ENCODE measurements at regions not wholly inside any gene's neighbourhood (a gene's known extent, or its start where the extent isn't known, plus 50 kb on each side); places are given as distances from the start of the nearest gene placed in this dataset.

DNA sequence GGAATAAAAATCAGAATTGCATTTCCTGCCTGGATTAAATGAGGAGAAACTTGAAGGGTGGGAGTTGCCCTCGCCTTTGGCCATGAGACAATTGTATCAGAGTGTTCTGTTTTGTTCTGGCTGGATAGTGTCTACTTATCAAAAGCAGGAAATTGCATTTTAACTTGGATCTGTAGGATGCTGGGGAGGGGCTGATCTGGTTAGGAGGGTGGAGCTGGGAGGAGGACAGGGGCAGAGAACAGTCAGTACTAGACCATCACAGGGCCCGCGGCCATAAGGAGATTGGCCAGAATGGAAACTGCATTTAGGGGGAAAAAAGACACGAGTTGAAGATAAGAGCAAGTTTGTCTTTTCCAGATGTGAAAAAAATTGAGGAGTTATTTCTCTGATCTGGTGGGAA, 199.1 kb upstream of the POU3F3 start:
- peak overlapping the region in 1 of 3 donors; percentile 55 for H3K27ac Mint-ChIP-seq
- peaks cover 0 to 4% (median 0%) of the 10 kb centered on the region in 3 donors for H3K4me1 Mint-ChIP-seq
- no peak overlapping the region for H3K4me3 Mint-ChIP-seq
- H3K9me3 Mint-ChIP-seq: peaks cover 0 to 4% (median 3%) of the 10 kb centered on the region in 3 donors
- H3K36me3 Mint-ChIP-seq: peaks cover 2% of the 10 kb centered on the region
- peaks cover 7% of the 10 kb centered on the region for H3K27me3 Mint-ChIP-seq

DNA sequence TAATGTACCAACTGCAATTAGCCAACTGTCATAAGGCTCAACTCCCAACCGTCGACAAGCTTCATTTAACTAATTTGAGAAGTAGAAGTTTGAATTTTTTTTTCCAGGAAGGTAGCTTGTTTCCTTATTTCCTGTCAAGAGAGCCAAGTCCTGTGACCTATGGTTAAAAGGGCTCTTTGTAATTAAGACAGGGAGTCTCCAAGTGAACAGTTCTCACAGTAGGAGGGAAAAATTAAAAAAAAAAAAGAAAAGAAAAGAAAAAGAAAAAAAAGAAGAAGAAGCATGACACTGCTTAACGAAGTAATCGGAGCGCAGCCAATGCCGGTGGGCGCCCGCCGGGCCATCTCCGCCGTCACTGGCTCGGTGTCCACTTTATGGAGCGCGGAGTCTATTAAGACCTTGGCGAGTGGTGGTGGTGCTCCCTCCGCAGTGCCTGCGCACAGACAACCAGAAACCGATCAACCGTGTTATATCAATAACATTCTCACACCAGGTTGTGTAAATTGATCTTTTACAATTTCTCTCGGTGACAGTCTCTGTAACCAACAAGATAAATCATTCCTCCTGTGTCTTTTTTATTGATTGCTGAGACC, 197.2 kb upstream of the POU3F3 start:
- no peak overlapping the region for H3K27ac Mint-ChIP-seq
- H3K9me3 Mint-ChIP-seq: peaks cover 0 to 3% (median 0%) of the 10 kb centered on the region in 3 donors
- peaks cover 0 to 4% (median 0%) of the 10 kb centered on the region in 3 donors for H3K4me1 Mint-ChIP-seq
- no peak overlapping the region for H3K4me3 Mint-ChIP-seq
- peaks cover 10% of the 10 kb centered on the region for H3K27me3 Mint-ChIP-seq
- peaks cover 2% of the 10 kb centered on the region for H3K36me3 Mint-ChIP-seq

DNA sequence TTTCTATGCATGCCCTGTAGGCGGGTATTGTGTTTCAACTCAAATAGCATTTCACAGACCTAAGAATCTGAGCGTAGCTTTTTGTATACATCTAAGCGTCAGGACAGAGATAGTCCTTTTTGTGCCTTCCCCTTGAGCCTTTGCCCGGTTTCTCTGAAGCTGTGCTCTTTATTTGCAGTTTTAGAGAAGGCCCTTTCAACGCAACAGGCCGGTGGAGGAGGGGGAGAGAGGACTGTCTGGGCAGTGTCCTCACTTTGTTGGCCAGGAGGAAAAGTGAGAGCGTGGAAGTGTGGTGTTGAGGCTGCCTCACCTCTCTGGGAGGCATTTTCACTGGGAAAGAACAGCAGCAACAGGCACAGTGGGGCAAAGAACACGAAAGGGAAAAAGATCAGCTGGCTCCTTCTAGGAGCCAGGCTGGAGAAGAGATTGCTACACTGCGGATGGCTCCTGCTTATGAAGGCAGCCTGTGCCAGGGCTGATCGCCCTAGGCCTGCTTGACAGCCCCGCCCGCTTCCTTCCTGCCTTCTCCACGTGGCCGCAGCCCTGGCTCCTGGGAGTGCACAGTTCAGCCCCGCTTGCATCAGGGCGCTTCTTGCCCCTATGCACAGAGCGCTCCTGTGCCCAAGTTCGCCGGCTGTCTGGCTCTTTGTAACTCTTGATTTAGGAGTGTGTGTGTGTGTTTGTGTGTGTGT, 195.6 kb upstream of the POU3F3 start:
- Mint-ChIP-seq H3K27ac (no peak overlapping the region), H3K4me3 (no peak overlapping the region), H3K9me3 (peaks cover 0 to 3% (median 0%) of the 10 kb centered on the region in 3 donors), H3K27me3 (peaks cover 10% of the 10 kb centered on the region), H3K4me1 (peaks cover 0 to 4% (median 0%) of the 10 kb centered on the region in 3 donors), H3K36me3 (peaks cover under 1% of the 10 kb centered on the region)

DNA sequence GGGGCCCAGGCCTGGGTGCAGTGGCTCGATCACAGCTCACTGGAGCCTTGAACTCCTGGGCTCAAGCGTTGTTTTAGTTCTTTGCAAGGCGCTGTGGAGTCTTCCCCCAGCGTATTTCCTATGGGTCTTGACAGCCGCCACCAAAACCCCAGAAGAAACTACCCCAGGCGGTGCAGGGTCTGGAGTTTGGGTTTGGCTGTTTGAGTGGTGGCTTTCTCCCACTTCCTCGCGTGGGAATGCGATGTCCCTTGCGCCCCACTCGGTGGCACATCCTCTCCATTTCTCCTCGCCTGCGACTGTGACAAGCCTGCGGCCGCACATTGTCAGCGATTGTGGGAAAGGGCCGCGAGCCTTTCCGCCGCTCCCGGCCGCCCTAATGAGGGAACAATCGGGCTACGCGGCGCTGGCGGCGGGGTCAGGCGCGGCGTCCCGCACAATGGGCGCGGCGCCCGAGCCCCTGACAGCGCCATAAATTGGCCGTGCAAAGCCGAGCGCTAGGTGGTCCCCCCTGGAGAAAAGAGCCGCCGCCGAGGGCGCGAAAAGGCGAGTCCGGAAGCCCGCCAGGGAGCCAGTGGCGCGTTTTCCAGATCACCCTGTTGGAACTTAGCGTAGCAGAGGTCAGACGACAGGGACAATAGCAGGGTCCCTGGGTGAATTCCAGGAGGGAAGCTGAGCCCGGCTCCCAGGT, 194.9 kb upstream of the POU3F3 start:
- H3K4me1 Mint-ChIP-seq: peaks cover 0 to 4% (median 0%) of the 10 kb centered on the region in 3 donors
- H3K27me3 Mint-ChIP-seq: peaks cover 8% of the 10 kb centered on the region
- no peaks in the 10 kb centered on the region for H3K36me3 Mint-ChIP-seq
- H3K4me3 Mint-ChIP-seq: no peak overlapping the region
- H3K27ac Mint-ChIP-seq: no peak overlapping the region
- H3K9me3 Mint-ChIP-seq: peaks cover 0 to under 1% (median 0%) of the 10 kb centered on the region in 3 donors

DNA sequence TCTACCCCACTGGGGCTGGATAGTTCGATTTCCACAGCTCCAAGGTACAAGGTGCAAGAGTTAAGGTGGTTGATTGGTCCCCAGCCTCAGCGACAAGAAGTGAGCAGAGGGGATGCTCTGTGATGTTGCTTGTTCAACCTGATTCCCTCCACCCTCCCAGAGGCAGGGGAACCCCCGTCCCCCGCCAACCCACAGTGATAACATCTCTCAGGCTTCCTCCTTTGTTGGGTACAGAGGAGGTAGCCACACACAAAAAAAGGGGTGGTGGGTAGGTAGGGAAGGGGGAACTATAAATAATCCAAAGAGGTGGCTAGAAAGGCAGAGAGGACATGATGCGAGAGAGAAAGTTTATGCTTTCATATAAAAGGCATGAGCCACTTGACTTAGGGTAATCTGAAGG, 192.9 kb upstream of the POU3F3 start:
- Mint-ChIP-seq H3K36me3 (no peaks in the 10 kb centered on the region), H3K4me3 (no peak overlapping the region), H3K9me3 (peaks cover 0 to 2% (median 0%) of the 10 kb centered on the region in 3 donors), H3K4me1 (peaks cover 0 to 4% (median 0%) of the 10 kb centered on the region in 3 donors), H3K27me3 (peaks cover 6% of the 10 kb centered on the region), H3K27ac (no peak overlapping the region)

DNA sequence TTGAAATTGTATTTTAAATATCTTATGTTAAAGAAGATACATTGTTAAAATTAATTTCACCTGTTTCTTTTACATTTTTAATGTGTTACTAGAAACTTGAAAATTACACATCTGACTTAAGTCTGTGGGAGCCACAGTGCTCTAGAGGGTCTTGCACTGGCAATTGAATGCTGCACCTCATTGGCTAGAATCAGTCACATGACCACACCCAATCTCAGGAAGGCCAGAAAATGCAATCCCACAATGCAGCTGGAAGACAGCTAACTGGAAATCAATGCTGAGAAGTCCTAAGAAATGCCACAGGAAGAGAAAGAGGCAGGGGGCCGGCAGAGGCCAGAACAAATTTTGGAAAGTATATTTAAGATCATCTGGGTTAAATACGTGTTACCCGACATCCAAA, 189.2 kb upstream of the POU3F3 start:
- Mint-ChIP-seq H3K27ac (no peak overlapping the region), H3K9me3 (peaks cover 0 to 2% (median 2%) of the 10 kb centered on the region in 3 donors), H3K4me1 (no peaks in the 10 kb centered on the region), H3K36me3 (no peaks in the 10 kb centered on the region), H3K4me3 (no peak overlapping the region), H3K27me3 (peaks cover 4% of the 10 kb centered on the region)

DNA sequence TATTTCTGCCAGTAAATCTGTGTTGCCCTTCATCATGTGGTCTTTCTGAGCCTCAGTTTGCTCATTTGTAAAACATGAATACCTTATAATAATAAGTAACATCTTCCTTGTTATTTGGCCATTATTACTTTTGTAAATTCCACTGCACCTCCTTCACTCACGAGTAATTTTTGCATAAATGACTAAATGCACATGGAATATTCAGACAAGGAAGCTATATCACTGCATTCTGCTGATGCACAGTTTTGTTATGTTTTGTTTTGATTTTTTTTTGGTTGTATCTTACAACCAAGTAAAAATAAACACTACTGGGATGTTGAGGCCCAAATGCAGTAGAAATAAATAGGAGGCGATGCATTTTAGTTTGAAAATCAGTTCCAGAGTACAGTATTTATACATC, 185.3 kb upstream of the POU3F3 start:
- no peaks in the 10 kb centered on the region for H3K36me3 Mint-ChIP-seq

DNA sequence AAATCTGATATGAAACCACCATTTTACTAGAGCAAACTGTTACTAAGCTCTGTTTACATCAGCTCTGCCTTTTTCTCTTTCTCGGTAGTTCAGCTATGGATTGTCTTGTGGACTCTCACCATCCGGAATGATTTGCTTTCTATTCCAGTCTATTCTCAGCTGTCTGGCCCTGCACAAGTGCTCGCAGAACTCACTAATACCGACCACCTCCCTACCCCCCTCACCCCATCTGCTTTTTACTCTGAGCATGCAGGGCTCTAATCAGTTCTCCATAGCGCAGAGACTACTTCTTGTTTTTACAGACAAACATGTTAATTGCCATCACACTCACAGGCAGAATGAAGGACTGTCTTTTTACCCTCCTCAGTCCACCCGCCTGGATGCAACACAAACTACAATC, 180.7 kb upstream of the POU3F3 start:
- H3K4me1 Mint-ChIP-seq: no peaks in the 10 kb centered on the region
- peaks cover 0 to 6% (median 2%) of the 10 kb centered on the region in 3 donors for H3K9me3 Mint-ChIP-seq
- H3K27me3 Mint-ChIP-seq: no peaks in the 10 kb centered on the region
- no peak overlapping the region for H3K27ac Mint-ChIP-seq
- no peaks in the 10 kb centered on the region for H3K36me3 Mint-ChIP-seq
- H3K4me3 Mint-ChIP-seq: no peak overlapping the region

More for the DNA sequence above, 185.3 kb upstream of the POU3F3 start:
- Mint-ChIP-seq H3K27me3 (no peaks in the 10 kb centered on the region), H3K9me3 (peaks cover 0 to 2% (median 2%) of the 10 kb centered on the region in 3 donors), H3K4me3 (no peak overlapping the region), H3K4me1 (no peaks in the 10 kb centered on the region), H3K27ac (no peak overlapping the region)

DNA sequence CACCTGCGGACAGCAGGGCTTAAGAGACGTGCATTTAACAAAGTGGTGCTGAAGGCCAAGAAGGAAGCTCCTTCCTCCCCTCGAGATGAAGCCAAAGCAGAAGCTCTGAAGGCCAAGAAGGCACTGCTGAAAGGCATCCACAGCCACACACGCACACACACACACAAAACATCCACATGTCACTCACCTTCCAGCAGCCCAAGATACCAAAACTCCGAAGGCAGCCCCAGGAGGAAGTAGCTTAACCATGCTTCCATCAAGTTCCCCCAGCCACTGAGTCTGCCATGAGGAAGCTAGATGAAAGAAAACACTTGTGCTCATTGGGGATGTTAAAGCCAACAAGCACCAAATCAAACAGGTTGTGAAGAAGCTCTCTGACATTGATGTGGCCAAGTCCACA, 175.7 kb upstream of the POU3F3 start:
- Mint-ChIP-seq H3K9me3 (peaks cover 0 to 4% (median 2%) of the 10 kb centered on the region in 3 donors), H3K27ac (no peak overlapping the region), H3K27me3 (no peaks in the 10 kb centered on the region), H3K4me3 (no peak overlapping the region), H3K4me1 (no peaks in the 10 kb centered on the region), H3K36me3 (no peaks in the 10 kb centered on the region)

DNA sequence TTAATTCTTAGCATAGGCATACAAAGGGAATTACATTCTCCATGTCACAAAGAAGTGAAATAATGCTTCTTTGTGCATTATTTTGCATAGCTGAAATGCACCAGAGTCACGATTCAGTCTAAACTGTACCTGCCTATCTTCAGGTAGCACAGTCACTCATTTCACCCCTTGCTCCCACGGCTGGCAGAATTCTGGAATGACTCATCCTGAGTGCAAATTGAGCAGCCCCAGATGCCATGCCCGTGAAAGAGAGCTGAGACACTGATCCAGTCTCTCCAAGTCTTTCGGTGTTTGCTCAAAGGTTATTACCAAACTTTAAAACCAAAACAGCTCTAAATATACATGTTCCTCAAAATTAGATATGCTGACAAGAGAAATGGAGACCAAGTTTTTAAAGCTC, 168.3 kb upstream of the POU3F3 start:
- Mint-ChIP-seq H3K27me3 (no peaks in the 10 kb centered on the region), H3K36me3 (peaks cover 3% of the 10 kb centered on the region)

DNA sequence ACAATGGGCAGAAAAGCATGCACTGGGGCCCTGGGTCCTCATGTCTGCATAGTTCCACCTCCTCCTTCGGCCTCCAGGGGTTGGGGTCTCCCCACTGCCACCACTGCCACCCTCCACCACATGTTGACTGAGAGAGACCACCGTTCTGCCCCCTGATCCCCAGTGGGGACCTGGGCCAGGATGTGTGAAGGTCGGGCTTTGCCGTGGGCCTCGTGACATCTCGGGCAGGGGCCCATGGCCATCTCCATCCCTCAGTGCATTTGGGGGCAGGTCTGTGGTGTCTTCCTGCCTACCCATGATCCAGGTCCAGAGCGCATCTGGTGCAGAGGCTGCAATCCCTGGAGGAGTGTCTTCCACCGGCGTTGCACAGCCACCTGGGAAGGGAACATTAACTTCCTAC, 166.8 kb upstream of the POU3F3 start:
- Mint-ChIP-seq H3K4me3 (no peak overlapping the region), H3K27me3 (no peaks in the 10 kb centered on the region), H3K27ac (no peak overlapping the region), H3K36me3 (peaks cover 3% of the 10 kb centered on the region), H3K9me3 (no peaks in the 10 kb centered on the region), H3K4me1 (no peaks in the 10 kb centered on the region)

More for the DNA sequence above, 168.3 kb upstream of the POU3F3 start:
- Mint-ChIP-seq H3K9me3 (no peaks in the 10 kb centered on the region), H3K4me3 (no peak overlapping the region), H3K27ac (no peak overlapping the region), H3K4me1 (no peaks in the 10 kb centered on the region)

DNA sequence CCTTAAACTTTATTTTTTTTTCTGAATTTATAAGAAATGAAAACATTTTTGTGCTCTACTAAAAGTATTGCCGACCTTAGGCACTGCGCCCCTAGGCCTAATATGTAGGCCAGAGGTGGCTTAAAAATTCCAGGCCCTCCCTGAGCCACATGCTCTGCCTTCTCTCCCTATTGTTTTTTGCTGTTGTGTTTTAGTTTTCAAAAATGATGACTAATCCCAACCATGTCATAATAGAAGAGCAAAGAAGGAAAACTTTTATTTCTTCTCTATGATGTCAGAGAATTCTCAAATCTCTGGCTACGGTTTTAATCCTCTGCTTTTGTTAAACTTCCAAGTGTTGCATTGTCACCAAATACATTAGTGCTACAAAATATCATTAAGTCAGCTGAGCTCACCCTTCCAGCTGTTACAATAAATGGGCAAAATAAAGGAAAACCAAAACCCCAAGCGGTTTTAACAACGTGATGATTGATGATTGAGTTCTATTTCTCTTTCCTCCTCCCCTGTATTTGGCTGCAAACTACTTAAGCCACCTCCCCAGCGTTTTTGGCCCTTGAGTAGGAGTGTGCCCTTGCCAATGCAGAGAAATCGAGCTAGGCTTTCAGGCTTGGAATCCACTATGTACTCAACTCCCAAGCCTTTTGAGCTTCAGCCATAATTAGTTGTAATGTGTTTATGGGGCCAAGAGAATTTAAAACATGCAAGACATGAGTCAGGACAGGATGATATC, 163.5 kb upstream of the POU3F3 start:
- H3K4me1 Mint-ChIP-seq: no peaks in the 10 kb centered on the region
- no peak overlapping the region for H3K27ac Mint-ChIP-seq
- H3K27me3 Mint-ChIP-seq: no peaks in the 10 kb centered on the region
- peaks cover 3% of the 10 kb centered on the region for H3K36me3 Mint-ChIP-seq
- no peak overlapping the region for H3K4me3 Mint-ChIP-seq
- no peaks in the 10 kb centered on the region for H3K9me3 Mint-ChIP-seq

DNA sequence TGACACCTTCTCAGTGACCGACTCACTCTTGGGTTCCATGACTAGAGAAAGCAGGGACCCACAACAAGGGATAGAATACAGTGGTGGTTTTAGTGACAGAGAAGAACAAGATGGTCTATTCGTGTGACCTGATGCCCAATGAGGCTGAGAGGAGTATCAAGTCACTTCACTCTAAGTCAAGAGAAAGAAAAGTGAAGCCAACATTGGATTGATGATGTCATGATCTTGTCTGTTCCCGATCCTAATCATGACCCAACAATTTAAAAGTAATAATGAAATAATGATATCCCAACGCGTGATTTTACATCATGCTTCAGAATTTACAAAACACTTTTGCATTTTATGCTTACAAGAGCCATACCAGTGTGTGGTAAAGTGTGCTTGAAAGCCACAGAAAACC, 155.6 kb upstream of the POU3F3 start:
- Mint-ChIP-seq H3K36me3 (no peaks in the 10 kb centered on the region), H3K4me1 (no peaks in the 10 kb centered on the region), H3K27ac (no peak overlapping the region), H3K9me3 (no peaks in the 10 kb centered on the region), H3K27me3 (peaks cover 1% of the 10 kb centered on the region), H3K4me3 (no peak overlapping the region)

DNA sequence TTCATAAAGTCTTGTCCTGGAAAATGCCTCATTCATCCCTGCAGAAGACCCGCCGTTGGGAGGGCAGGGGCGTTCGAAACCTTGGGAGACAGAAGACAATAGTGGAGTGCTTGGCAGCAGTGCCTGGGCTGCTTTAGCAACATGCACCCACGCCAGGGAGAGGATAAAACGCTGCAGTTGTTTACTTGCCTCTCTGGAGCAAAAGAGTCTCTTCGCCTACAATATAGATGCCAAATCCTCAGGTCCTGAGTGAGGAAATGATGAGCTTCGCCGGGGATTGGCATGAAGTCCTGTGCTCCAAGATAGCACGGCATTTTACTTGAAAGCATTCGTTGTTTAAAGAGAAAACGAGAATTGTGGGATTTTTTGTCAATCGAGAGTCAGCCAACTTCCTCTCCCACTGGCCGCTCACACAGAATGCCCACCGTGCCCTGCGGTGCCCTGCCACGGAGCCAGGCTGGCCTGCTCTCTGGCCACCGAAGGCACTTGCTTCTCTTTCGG, 152.5 kb upstream of the POU3F3 start:
- Mint-ChIP-seq H3K36me3 (no peaks in the 10 kb centered on the region), H3K4me3 (no peak overlapping the region), H3K27ac (no peak overlapping the region), H3K27me3 (no peaks in the 10 kb centered on the region), H3K4me1 (no peaks in the 10 kb centered on the region), H3K9me3 (no peaks in the 10 kb centered on the region)

Data from IgD-negative memory B cell (primary cell).